ENCODE measurements at regions not wholly inside any gene's neighbourhood (a gene's known extent, or its start where the extent isn't known, plus 50 kb on each side); places are given as distances from the start of the nearest gene placed in this dataset.

DNA sequence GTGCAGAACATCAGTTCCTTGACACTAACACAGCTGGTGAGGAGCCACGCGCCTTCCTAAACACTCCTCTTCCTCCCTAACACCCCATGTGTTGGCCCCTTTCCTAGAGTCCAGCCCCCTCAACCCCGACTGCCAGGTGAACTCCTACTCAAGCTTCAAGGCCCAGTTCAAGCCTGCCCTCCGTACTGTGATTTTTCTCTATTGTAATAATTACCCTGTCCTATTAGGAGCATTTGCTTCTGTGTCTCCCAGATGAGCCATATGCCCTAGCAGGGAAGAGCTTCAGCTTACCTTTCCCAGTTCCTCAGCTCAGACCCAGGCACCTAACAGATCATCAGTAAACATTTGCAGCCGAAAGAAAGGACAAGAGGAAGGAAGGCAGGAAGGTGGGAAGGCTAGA is 130.6 kb upstream of the SALL3 start:
- no peak for DNase-seq

DNA sequence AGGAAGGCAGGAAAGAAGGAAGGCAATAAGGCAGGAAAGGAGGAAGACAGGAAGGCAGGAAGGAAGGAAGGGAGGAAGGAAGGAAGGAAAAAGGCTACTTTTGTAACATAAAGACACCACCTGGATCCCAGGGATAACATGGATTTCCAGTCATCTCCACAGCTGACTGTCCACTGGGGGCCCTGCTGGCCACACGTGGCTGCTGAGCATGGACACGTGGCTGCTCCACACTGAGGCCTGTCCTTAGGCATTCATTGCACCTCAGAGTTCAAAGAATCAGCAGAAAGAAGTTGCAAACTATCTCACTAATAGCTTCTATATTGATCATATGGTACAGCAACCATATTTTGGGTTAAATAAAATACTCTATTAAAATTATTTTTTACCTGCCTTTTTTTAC is 130.2 kb upstream of the SALL3 start:
- DNase-seq, result no peak

DNA sequence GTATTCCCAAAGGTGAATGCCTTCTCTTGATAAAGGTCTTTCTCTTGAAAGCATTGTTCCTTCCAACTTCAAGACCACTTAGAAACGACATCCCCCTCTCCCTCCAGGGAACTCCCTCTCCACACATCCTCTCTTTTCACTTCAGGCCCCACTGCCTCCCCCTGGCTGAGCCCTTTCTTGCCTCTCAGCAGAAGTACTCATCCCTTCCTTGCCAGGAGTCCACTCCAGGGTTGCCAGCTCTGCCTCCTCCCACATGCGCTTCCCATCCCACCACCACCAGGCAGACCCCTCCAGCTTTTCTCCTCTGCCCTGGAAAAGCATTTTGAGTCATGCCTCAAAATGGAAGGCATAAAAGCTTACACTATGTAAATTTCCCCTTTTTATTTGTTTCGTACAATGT is 126.3 kb upstream of the SALL3 start:
- no peak for DNase-seq

DNA sequence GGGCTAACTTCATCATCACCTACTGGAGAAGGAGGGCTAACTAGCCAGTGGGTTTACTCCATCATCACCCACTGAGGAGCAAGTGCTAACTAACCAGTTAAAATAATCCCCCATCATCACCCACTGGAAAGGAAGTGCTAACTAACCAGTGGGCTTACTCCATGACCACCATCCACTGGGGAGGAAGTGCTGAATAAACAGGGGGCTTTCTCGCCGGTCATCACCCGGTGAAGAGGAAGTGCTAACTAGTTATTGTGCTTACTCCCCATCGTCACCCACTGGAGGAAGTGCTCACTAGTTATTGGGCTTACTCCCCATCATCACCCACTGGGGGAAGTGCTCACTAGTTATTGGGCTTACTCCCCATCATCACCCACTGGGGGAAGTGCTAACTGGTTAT is 124.4 kb upstream of the SALL3 start:
- no peak for DNase-seq

DNA sequence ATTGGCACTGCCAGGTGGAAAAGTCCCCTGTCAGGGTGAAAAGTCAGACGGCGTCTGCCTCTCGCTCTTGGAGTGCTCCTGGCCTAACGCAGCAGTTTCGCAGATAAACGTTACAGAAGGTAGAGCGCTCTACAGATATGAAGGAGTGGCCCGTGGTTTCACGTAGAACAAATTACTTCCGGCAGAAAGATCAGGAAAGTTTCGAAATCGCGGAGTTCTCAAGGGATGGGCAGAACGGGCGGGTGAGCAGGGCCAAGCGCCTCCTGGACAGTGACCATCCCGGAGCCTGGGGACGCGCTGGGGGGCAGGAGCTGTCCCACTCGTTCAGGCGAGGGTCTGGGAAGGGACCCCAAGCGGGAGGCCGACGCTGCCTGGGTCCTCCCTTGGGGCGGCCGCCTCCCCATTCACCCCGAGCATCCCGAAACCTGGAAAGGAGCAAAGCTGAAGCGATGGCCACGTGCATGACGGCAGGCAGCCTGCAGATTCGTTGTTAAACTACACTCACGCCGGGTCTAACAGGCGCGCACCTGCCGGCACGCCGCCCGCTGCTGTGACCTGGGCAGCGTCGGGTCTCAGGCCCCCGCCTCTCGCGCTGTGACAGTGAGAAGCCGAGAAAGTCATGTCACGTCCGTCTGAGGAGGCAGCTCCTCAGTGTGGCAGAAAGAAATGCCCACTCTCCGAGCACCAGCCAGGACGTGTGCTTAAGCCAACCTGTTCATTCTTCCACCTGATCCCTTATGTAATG is 122.9 kb upstream of the SALL3 start:
- DNase-seq, result no peak

DNA sequence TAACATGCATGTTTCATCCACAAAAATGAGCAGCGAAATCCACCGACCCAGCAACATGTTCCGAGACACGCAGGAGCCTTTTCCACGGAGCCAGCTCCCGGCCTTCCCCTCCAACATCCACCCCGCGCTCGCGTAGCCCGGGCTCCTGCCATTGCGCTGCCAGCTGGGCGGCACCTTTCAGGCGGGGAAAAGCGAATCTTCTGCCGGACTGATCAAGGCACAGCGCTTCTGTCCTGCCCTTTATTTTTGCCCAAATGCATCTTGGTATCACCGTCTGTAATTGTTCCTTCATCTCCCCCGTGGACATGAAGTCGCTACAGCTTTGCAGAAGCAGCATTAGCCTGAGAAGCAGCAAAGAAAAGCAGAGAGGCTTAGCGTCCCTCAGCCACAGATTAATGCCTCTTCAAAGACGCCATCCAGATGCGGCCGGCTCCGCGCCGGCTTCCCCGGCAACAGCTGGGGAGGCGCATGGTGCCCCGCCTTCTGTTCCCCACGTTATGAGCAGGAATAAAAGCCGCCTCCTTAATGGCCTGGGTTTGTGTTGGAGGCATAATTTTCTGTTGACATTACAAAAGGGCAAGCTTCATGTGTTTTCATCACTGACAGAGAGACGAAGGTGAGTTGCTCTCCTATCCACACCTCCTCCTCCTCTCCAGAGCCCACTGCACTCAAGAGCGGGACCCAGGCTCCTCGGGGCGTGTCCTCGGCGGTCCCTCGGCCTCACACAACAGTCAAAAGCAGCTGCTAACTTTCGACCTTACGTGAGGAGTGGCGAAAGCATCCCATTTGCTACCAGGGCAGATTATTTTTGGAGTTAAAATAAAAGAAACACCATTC is 122.1 kb upstream of the SALL3 start:
- no peak for DNase-seq

DNA sequence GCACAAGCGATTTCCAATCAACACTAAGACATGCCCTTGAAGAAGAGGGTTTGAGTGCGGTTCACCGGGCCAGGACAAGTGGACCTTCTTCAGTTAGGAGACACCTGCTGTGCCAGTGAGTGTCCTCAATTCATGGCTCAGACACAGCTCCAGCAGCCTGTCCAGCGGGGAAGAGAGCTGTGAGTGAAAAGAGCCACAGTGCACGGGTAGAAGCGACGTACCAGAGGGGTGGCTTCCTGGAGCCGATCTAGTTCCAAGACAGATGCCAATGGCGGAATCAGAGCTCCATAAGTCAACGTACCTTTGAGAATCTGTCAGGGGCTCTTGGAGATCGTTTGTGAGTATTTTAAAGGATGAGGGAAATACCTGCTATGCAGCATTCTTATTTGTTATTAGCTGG is 119.9 kb upstream of the SALL3 start:
- DNase-seq, result no peak

DNA sequence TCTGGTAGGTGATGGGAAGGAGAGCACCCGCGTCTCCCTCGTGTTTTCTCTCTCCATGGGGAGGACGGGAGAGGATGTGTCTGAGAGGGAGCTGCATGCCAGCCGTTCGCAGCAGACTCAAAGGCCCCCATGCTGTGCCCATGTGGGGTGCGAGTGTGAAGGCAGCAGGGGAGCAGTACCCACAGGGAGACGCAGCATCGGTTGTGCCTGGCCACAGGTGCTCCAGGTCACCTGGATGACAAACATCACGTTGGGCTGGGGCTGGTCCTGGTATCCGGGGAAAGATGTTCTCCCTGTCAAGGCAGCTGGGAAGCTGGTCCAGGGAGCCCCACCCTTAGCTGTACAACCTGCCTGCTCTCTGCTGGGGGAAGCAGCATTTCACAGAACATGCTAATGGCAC is 119.5 kb upstream of the SALL3 start:
- no peak for DNase-seq

DNA sequence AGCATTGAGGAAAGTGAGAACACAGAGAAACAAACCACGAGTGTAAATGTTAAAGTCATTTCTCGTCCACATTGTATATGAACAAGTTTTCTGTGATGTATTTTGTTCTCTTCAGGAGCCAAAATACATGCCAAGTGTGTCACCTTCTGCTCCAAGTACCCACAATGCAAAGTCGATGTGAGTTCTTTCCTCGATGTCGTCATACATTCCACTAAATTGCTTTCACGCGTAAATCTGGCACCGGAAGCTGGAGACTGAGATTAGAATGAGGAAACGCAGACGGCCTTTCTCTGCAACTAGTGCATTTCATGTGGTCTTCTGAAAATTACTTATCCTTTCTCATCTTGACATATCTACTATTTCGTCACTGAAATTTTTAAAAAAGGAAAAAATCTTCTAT is 118.5 kb upstream of the SALL3 start:
- DNase-seq, result no peak

DNA sequence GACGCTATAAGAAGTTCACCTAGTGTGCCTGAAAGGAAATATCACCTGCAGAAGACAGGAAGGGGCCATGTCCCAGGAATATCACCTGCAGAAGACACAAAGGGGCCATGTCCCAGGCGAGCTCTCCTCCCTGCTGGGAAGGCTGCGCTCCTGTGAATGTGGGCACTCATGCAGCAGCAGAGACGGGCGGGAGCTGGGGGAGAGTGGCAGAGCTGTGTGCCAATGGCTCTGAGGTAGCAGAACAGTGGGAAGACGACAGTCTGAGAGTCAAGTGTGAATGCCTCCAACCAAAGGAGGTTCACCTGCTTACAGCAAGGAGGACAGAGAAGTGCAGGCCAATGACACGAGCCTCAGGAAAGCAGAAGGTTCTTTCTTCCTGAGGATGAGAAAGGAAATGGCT is 117.9 kb upstream of the SALL3 start:
- DNase-seq, result no peak

DNA sequence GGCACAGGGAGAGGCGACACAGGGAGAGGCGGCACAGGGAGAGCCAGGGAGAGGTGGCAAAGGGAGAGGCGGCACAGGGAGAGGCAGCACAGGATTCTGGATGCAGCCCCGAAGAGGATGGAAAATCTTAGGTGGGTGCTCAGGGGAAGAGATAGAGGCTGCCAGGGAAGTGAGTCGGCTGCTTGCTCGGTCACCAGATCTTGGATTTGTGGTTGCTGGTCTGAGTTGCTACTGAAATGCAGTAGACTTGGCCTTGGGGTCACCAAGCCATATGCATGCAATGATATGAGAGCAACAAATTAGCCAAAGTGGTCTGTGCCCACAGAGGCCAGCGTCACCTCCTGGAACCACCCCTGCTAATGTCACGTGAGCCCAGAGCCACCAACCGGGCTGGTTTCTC is 117.2 kb upstream of the SALL3 start:
- no peak for DNase-seq

DNA sequence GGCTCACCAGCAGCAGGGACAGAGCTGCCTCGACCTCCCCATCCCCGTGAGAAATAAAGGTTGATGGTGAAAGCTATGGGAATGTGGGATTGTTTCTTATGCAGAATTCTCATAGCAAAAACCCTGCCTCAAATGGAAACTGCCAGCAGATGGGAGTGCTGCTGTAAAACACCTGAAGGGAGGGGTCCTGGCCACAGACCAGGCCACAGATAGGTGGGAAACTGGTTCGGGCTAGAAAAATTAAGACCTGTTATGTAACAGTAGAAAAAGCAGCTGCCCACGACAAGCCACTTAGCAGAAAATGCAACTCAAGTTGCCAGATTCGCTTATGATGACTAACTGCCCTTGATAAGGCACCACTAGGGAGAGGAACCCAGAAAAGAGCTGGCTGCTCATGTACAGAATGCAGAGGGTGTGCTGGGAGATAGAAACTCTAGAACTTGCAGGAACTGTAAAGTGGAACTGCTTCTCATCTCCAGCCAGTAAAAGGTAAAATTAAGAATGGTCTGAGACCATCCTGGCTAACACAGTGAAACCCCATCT is 114.5 kb upstream of the SALL3 start:
- DNase-seq, result no peak

DNA sequence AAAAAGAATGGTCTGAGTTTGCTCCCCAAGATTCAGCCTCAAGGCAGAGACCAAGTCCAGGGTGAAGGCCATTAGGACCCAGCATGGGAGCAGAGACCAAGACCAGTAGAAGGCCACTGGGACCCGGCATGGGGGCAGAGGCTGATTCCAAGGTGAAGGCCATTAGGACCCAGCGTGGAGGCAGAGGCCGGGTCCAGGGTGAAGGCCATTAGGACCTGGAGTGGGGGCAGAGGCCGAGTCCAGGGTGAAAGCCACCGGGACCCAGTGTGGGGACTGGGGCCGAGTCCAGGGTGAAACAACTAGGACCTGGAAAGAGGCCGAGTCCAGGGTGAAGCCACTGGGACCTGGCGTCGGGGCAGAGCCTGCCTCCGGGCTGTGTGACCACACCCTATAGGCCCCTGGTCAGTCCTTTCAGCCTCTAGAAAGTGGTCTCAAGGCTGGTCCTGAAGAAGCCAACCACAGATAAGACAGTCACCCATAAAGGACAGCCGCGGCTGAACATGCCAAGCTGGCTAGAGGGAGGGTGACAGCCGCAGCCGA is 113.8 kb upstream of the SALL3 start:
- DNase-seq, result no peak

DNA sequence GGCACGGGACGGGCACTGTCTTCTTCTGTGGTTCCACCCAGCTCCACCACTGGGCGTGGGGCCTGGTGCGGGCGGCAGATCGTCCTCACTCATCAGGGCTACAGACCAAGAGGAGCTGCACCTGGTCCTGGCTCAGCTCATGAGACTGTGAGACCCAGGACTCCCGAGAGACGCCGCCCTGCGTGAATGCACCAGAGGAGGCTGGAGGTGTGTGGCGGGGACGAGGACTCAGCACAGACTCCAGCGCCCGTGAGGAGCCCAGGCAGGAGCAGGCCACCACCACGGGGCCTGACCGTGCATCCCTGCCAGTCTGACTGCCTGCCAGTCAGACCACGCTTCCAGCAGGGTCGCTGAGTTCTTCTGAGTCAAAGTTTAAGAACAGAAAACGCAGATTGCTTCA is 112.5 kb upstream of the SALL3 start:
- DNase-seq, result no peak

DNA sequence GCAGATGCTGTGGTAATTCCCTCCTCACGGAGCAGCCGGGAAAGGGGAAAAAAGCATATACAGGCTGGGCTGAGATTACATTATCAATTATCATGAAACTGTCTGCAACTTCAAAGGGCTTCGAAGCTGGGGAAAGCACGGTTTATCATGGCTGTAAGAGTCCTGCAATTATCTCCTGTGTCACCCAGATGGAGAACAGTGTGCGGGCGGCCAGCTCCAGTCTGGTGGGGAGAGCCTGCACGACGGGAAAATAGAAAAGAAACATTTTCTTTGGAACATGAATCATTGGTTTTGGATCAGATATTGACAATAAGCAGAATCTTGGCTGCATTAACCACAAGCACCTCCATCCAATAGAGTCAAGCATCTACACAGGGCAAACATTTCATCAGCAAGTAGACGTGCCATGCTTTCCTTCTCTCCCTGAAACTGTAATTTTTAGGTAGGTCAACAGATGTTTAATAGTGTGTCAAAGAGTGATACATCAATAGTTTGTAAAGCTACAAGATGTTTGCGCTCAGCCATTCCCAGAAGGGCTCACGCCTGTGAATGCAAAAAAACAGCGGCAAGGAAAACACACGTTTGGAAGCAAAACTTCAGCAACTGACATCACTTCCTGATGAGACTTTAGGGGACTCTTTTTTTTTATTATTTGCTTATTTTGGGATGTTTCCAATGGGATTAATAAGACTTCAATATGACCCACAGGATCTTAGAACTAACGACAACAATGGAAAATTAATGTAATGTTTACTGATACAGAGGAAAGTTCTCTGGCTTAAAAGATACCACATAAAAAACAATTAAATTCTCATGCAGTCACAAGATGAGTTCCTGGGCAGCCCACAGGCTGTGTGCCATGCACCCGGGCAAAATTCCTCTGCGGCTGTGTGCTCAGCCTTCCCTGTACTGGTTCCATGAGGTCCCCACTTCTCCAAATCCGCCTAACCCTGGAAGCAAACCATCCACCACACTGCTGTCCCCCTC is 111.0 kb upstream of the SALL3 start:
- DNase-seq, result no peak

DNA sequence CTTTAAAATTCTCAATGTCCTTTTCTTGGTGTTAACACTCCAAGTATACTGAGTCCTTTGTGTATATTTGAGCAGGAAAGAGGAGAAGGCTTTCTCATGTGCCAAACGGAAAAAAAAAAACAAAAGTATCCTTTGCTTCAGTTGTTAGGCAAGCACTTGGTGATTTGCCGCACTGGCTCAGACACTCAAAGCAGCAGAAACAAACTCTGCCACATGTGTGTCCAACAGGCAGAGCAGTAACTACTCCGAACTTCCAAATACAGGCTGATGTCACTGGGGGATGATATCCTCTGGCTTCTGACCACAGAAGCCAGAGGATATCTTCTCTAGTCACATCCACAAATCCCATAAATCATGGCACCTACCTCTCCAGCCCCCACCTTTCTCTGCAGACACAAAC is 108.0 kb upstream of the SALL3 start:
- no peak for DNase-seq

DNA sequence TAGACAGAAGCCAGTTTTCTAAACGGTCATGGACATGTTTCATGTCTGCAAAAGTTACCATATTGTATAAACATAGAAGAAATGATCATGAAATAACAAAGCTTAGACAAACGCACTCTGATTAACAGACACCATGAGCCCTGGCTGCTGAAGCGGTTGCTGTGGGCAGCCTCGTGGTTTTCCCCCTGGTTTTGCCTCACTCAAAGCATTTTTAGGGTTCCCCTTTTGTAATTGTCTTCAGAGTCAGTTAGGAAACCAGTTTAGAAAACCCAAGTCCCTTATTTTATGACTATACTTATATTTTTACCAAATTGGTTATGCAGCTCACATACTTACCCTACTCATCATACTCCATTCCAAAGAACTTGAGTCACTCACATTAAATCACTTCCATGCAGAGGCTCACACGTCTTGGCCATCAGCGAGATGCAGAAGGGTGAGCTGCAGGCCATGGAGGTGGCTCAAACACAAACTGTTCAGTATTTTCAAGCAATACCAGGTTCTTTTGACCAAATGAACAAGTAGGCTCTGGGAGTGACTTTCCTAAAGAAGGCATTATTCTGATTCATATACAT is 105.6 kb upstream of the SALL3 start:
- no peak for DNase-seq

DNA sequence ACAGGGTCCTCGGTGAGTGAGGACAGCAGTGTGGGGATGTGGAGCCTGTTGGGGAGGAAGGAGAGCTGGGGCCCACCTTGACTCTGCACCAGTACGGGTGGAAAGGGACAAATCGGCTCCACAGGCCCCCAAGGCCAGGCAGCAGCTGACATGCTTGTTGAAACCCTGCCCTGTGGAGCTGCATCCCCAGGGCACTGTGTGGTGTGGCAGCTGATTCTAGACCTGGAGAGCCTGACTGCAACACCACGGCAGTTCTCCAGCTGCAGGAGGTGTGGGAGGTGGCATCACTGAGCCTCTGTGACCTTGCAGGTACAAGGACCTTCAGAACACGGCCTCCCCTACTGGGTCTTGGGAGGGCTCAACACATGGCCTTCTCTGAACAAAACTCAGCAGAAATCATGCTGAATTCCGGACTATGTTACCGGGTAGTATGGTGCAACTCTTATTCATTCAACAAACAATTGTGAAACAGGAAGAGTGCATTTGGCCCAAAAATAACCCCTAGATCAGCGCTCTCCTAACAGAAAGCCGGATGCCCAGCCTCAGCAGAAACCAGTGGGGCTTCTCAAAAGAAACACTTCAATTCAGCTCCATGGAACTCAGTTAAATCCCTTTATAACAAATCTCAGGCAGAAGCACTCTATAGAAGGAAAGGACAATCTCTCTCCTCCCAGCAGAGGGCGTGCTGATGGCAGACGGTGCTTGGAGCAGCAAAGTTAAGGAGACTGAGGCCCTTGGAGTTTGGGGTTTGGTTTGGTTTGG is 104.4 kb upstream of the SALL3 start:
- peak; percentile 55 for DNase-seq

DNA sequence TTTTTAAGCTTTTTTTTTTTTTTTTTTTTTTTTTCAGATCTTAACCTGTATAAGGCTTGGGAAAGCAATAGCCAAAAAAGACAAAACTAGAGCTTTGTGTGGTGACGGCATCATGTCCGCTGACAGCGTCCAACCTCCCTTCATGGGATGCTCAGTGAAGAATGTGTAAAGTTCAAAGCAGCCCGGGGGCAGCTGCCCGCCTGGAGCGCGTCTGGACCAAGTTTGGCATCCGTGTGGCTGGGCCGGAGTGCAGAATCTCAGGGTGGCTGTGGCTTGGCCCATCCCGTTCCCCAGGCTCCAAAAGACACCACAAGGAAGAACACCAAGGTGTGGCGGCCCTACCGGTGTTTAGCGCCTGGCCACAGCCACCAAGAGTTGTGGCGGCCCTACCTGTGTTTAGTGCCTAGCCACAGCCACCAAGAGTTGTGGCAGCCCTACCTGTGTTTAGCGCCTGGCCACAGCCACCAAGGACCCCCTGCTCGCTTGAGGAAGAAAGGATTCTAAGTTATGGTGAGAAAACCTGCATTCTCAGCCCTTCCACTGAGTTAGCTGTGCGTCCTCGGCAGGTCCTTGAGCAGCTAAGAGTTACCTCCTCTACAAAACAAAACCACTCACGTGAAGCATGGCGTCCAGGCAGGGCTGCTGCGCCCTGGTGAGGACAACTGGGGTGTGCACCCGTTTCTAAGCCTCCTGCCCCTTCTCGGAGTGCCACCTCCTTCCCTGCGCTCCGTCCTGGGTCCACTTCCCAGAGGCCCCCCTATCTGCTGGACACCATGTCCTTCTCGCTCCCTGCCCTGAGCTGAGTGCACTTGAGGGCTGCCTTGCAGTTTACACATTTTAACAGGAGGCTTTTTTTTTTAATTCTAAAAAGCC is 103.6 kb upstream of the SALL3 start:
- DNase-seq, result no peak

DNA sequence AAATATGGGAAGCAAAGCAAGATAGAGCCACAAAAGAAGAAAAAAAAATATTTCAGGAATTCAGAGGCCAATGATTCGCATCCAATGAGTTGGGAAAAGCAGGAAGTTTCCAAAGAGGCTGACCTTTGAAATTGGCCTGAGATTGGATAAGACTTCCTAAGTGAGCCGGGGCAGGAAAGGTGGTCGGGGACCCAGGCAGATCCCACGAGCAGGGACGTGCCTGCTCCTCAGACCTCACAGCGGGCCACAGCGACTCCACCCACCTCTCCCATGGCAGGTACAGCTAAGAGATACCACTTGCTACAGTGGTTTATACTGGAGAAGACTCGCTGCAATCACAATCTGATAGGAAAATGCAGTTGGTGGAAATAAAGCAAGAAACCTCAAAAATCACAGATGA is 102.8 kb upstream of the SALL3 start:
- DNase-seq, result no peak

DNA sequence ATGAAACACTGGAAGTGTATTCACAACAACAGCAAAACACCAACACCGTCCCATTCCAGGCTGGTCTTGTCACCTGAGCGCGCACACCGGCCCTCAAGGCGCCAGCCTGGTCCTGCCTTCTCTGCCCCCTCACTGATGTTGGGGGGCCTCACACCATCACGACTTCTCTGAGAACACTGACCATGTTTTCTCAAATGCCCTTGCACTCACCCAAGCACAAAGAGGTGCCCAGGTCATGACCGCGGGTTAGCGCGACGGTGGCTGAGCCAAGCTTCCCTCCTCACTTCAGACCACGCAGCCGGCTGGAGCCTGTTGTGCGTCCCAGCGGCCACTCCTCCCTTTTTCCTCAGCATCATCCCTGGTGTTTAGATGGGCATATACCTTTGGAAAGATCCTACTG is 101.3 kb upstream of the SALL3 start:
- no peak for DNase-seq
